Activated T-helper 17 cell treated with anti-CD3 and anti-CD28 coated beads, Interleukin-2, amount 50 U/mL, for 72 hours (primary cell): ENCODE measurements at regions not wholly inside any gene's neighbourhood (a gene's known extent, or its start where the extent isn't known, plus 50 kb on each side); places are given as distances from the start of the nearest gene placed in this dataset.

Experiments
- ATAC-seq: fragments of 150-1000 bp; cut with Tn5 transposase; replicated peaks from 2 replicates; pipeline ENCODE4 v1.10.0; 2021; ENCODE audit warnings: mild to moderate bottlenecking, moderate library complexity
- H3K27ac Mint-ChIP-seq: one replicate; pipeline ENCODE4 v1.8.0; 2022; ENCODE audit warnings: mixed read lengths
- H3K27me3 Mint-ChIP-seq: one replicate; pipeline ENCODE4 v1.8.0; 2022; ENCODE audit warnings: mixed read lengths
- H3K36me3 Mint-ChIP-seq: one replicate; pipeline ENCODE4 v1.8.0; 2022; ENCODE audit warnings: low read depth, mild to moderate bottlenecking, mixed read lengths
- H3K4me1 Mint-ChIP-seq: one replicate; pipeline ENCODE4 v1.8.0; 2022; ENCODE audit warnings: mixed read lengths
- H3K4me3 Mint-ChIP-seq: one replicate; pipeline ENCODE4 v1.8.0; 2022; ENCODE audit warnings: mild to moderate bottlenecking, mixed read lengths
- H3K9me3 Mint-ChIP-seq: one replicate; pipeline ENCODE4 v1.8.0; 2022; ENCODE audit warnings: mixed read lengths

DNA sequence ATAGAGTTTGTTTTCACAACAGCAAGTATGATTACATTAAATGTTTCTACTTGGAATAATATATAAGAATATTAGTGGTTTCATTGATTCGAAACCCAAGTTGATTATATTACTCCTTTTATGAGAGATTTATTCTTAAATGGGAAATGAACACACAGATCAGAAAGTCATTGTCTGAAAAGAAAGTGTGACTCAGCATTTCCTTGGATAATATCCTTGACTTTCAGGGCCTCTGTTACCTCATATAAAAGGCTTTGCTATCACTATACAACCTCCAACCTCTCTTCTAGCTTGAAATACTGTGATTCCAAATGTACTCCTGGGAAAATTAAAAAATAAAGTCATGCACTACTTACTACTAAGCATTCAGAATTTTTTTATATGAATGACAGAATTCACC, 295.3 kb upstream of the LYPLAL1 start:
- Mint-ChIP-seq H3K4me3 (no peak overlapping the region), H3K36me3 (no peaks in the 10 kb centered on the region), H3K4me1 (no peaks in the 10 kb centered on the region), H3K27ac (no peak overlapping the region), H3K27me3 (no peaks in the 10 kb centered on the region), H3K9me3 (no peaks in the 10 kb centered on the region)
- ATAC-seq: no peak

DNA sequence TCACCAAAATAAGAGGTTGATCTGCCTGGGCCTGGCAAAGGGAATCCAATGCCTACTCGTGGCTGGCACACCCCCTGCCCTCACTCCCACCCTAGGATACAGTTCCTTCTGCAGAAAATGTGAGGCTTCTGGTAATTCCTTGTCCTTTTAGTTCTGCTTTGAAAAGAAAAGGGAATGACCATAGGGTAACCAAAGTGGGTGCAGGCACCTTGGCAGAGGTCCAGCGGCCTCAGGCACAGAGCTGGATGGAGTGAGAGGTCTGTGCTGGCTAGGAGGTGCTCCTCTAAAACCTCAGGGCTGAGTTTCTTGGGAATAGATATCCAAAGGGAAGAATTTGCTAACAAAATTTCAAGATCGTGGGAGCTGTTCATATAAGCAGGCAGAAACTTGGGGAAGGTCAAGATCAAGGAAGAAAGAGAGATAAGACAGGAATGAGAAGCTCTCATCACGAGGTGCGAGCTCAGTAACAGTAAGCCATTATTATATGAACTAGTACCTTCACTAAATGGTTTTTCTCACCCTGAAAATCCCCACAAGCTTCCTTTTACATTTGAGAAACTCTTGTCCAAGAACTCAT, 293.1 kb upstream of the LYPLAL1 start:
- Mint-ChIP-seq H3K9me3 (no peaks in the 10 kb centered on the region), H3K4me1 (no peaks in the 10 kb centered on the region), H3K27ac (no peak overlapping the region), H3K36me3 (no peaks in the 10 kb centered on the region), H3K4me3 (no peak overlapping the region), H3K27me3 (no peaks in the 10 kb centered on the region)
- ATAC-seq: no peak

DNA sequence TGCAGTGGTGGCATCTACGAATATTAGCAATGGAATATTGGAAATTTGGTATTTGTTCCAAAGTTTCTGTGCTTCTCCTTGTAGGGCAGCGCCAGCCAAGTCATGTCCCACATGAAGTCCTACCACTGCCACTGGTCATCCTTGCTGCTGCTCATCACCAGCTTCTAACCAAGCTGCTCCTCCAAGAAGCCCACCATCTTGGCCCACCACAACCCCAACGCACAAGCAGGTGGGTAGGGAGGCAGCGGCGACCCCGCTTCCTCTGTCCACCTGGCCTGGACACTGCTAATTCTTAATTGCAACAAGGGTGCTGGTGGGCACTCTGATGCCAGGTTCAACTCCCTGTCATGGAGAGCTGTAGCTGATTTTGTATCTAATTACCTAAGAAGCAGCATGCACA, 291.2 kb upstream of the LYPLAL1 start:
- H3K9me3 Mint-ChIP-seq: no peaks in the 10 kb centered on the region
- H3K27me3 Mint-ChIP-seq: no peaks in the 10 kb centered on the region
- no peaks in the 10 kb centered on the region for H3K36me3 Mint-ChIP-seq
- no peak for ATAC-seq
- H3K4me1 Mint-ChIP-seq: no peaks in the 10 kb centered on the region
- no peak overlapping the region for H3K27ac Mint-ChIP-seq
- H3K4me3 Mint-ChIP-seq: no peak overlapping the region

DNA sequence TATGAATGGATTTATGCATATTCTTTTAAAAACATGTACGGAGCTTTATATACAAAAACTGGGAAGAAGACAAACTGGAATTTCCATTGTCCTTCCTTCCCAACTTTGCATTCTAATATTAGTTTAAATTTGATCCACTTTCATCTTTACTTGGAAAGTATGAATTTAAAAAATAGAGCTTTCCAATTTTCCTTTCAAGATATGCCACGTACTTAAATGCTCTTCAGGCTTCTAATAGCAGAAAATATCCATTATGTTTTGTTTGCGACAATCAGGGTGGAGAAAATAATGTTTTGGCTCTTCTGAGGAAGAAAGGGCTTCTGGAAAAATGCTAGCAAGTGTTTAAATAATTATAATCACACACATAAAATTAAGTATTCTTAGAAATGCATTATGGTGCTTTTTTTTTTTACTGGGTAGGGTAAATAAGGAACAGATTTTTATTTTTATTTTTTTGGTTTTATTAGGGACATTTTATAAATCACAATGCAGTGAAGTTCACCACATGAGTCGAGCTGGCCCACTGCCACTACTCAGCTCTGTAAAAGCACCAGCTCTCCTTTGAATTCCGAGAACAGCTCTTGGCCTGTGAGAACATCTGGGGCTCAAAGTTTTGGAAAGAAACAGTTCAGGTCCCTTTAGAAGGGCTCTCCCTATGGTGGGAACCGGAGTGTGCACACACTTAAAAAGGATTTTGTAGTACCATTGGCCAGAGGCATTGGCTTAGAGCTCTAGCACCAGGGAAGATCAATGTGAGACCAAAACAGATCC, 287.4 kb upstream of the LYPLAL1 start:
- H3K27me3 Mint-ChIP-seq: no peaks in the 10 kb centered on the region
- no peaks in the 10 kb centered on the region for H3K9me3 Mint-ChIP-seq
- H3K36me3 Mint-ChIP-seq: no peaks in the 10 kb centered on the region
- no peak for ATAC-seq
- H3K4me3 Mint-ChIP-seq: no peak overlapping the region
- H3K27ac Mint-ChIP-seq: no peak overlapping the region
- no peaks in the 10 kb centered on the region for H3K4me1 Mint-ChIP-seq

DNA sequence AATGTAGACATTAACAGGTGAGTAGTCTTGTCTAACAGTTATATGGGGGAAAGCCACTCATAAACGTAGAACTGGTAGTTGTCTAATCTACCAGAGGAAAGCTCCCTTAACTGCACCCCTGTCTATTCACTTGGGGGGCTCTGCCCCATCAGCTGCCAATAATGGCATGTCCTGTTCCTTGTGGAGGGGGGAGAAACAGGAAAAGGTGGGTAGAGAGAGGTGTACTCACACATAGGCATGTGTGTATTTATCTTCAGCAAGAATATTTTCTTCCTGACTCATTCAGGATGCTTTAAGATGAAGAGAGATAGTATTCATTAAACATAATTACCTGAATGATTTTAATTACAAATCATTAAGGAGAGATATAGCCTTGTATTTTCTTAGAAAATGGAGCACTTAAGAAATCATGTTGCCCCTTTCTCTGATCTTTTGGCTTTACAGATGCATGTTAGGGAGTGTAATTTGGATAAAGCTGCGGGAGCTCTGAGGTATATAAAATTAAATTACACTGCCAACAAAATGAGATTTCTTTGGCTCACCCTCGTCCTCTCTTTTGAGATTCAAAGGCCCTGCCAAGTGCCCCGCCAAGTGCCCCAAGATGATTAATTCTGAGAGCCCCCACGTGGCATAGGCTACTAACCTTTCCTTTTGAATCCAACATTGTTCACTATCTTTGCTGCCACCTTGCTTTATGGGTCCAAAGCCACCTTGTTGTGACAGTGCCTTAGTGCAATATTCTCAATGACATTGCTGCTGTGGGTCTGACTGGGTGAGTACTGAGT, 286.3 kb upstream of the LYPLAL1 start:
- H3K36me3 Mint-ChIP-seq: no peaks in the 10 kb centered on the region
- H3K4me3 Mint-ChIP-seq: no peak overlapping the region
- H3K9me3 Mint-ChIP-seq: no peaks in the 10 kb centered on the region
- H3K27me3 Mint-ChIP-seq: no peaks in the 10 kb centered on the region
- ATAC-seq: no peak
- H3K27ac Mint-ChIP-seq: no peak overlapping the region
- no peaks in the 10 kb centered on the region for H3K4me1 Mint-ChIP-seq

DNA sequence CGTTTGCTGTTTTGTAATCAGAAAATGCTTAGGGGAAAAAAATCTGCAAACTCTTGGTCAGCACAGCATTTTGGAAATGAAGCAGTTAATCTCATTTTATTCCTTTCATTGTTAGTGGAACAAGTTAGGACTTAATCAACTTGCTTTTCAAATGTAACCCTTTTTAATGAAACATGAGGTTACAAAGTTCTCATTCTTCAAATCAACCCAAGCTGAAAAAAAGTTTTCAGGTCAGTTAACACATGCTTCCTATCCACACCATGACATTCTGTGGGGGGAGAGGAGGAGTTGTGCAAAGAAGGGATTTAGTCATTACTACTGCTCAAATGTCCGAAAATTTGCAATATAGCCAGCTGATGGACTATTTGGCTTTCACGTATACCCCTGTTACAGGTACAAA, 283.2 kb upstream of the LYPLAL1 start:
- Mint-ChIP-seq H3K27me3 (no peaks in the 10 kb centered on the region), H3K36me3 (no peaks in the 10 kb centered on the region), H3K9me3 (peaks cover 2% of the 10 kb centered on the region), H3K27ac (no peak overlapping the region), H3K4me3 (no peak overlapping the region), H3K4me1 (no peaks in the 10 kb centered on the region)
- no peak for ATAC-seq

DNA sequence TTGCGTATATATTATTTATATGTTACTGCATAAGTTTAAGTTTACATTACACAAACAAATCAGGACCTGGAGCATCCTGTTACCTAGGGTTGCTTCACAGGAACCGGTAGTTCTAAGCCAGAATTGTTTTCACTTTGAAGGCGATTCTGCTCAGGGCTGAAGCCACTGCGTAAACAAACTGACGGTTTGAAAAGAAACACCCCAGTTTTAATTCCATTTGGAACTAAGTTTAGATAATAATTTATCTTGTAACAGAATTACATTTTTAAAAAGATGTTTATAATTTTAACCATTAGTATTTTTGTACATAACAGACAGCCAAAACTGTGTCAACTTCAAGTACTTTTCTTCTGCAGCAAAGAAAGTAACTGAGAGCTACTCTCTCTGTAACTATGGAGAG, 282.1 kb upstream of the LYPLAL1 start:
- H3K27ac Mint-ChIP-seq: no peak overlapping the region

DNA sequence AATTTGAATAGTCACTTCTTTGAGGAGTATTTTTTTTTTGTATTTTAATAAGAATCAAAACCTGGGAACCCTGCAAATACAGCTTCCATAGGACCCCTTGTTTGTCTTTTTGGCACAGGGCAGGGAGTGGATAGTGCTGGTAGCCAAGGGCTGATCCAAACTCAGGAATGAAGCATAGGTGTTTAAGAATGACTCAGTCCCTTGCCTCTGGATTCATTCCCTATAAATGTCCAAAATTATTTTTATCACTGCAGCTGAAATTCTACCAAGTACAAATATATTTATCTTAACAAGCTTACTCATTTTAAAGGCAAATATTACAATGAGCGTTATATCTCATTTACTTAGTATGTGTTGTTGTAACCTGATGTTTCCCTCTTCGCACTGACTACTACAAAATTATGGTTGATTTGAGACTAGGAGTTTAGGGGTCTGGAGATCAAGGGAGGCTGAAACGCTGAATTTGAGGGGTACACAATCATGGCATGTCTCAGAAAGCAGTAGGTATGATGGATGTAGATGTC, 278.6 kb upstream of the LYPLAL1 start:
- H3K36me3 Mint-ChIP-seq: no peaks in the 10 kb centered on the region
- H3K4me3 Mint-ChIP-seq: no peak overlapping the region
- H3K9me3 Mint-ChIP-seq: peaks cover 9% of the 10 kb centered on the region
- no peaks in the 10 kb centered on the region for H3K4me1 Mint-ChIP-seq
- no peak overlapping the region for H3K27ac Mint-ChIP-seq
- no peaks in the 10 kb centered on the region for H3K27me3 Mint-ChIP-seq
- ATAC-seq: no peak

More for the DNA sequence above, 282.1 kb upstream of the LYPLAL1 start:
- no peak for ATAC-seq
- Mint-ChIP-seq H3K4me1 (no peaks in the 10 kb centered on the region), H3K36me3 (no peaks in the 10 kb centered on the region), H3K27me3 (no peaks in the 10 kb centered on the region), H3K9me3 (peaks cover 9% of the 10 kb centered on the region), H3K4me3 (no peak overlapping the region)

DNA sequence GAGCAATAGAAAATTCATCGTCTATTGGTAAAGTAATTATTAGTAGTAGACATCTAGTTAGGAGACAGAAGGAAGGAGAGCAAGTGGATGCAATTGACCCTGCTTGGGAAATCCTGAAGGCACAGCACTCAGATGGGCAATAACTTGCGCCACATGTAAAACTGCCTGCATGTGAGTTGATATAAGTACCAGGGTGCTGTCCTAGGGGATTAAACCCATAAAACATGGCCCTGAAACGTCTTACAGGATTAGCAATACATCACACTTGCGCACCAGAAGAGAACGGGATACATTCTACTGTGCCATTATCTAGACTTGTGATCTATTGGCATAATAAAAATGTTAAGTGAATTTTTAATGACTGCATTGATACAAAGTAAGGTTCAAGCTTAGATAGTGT, 277.5 kb upstream of the LYPLAL1 start:
- ATAC-seq: no peak
- no peak overlapping the region for H3K27ac Mint-ChIP-seq
- no peaks in the 10 kb centered on the region for H3K27me3 Mint-ChIP-seq
- peaks cover 9% of the 10 kb centered on the region for H3K9me3 Mint-ChIP-seq
- no peak overlapping the region for H3K4me3 Mint-ChIP-seq
- H3K4me1 Mint-ChIP-seq: no peaks in the 10 kb centered on the region
- H3K36me3 Mint-ChIP-seq: no peaks in the 10 kb centered on the region

DNA sequence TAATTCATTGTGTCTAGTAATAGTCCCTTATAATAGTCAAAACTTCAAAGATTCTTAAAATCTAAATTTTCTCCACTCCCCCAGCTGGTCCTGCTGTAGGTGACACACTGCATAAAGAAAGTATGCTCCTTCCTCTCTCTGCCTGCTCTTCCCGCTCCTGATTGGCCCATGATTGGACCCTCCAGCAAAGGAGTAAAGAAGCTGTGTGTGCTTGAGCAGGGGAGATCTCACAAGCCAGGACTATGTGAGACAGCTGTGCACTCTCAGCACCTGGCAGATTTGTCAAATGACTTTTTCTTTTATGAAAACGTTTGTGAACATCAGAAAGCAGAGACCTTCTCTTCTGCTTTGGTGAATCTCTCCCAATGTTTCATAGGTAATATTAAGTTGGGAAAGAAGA, 274.8 kb upstream of the LYPLAL1 start:
- H3K4me3 Mint-ChIP-seq: no peak overlapping the region
- H3K4me1 Mint-ChIP-seq: no peaks in the 10 kb centered on the region
- H3K36me3 Mint-ChIP-seq: no peaks in the 10 kb centered on the region
- H3K27ac Mint-ChIP-seq: no peak overlapping the region
- no peaks in the 10 kb centered on the region for H3K27me3 Mint-ChIP-seq
- peaks cover 13% of the 10 kb centered on the region for H3K9me3 Mint-ChIP-seq
- no peak for ATAC-seq

DNA sequence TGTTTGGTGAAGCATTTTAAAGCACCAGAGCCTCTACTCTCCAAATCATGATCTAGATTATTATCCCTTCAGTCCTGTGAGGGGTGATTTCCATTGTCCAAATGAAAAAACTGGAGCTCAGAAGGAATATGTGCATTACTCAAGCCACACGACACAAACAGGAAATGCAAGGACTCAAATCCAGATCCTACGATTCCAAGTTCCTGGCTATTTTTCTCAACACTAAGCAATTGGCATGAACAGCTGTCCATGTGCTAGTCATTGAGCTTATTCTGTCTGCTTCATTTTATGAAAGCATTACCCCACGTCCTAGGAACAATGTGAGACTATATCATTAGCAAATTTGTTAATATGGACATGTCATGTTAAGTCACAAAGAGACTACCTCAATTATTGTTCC, 273.1 kb upstream of the LYPLAL1 start:
- no peaks in the 10 kb centered on the region for H3K27me3 Mint-ChIP-seq
- H3K27ac Mint-ChIP-seq: no peak overlapping the region
- ATAC-seq: no peak
- no peak overlapping the region for H3K4me3 Mint-ChIP-seq
- peaks cover 9% of the 10 kb centered on the region for H3K9me3 Mint-ChIP-seq
- H3K4me1 Mint-ChIP-seq: no peaks in the 10 kb centered on the region
- H3K36me3 Mint-ChIP-seq: no peaks in the 10 kb centered on the region

DNA sequence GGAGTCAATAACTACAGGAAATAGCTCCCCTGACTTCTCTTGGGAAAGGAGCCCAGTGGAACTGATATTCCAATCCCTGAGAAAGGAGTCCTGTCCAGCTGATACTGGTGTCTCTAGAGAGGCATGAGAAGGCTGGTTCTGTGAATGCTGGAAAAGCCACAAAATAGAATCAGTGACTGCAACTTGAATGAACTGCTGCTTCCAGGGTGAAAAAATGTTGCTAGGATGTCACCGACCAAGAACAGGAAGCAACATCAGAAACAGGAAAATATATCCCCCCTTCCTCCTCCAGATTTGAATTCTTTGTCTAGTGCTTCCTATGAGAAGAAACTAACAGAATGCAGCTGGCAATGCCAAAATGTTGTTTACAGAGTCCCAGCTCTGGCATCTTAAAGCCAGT, 269.3 kb upstream of the LYPLAL1 start:
- no peak overlapping the region for H3K4me3 Mint-ChIP-seq
- no peak for ATAC-seq
- no peaks in the 10 kb centered on the region for H3K27me3 Mint-ChIP-seq
- no peaks in the 10 kb centered on the region for H3K36me3 Mint-ChIP-seq
- no peaks in the 10 kb centered on the region for H3K4me1 Mint-ChIP-seq
- no peak overlapping the region for H3K27ac Mint-ChIP-seq
- peaks cover 5% of the 10 kb centered on the region for H3K9me3 Mint-ChIP-seq

DNA sequence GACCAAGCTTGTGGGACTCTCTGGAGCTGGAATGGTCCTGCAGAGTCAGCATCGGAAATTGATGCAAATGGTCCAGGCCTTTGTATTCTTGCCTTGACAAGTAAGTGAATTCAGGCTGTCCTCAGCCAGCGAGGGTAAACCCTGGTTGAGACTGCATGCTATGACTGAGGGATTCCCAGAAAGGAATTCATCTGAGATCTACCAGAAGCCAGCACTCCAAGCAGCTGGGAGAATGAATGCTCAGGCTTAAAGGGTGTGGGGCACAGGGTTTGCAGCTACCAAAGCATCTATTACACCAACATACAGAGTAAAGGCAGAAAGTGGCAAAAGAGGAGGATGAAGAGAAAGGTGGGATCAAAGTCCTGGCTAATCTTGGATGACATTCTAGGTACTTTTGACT, 257.0 kb upstream of the LYPLAL1 start:
- Mint-ChIP-seq H3K9me3 (peaks cover under 1% of the 10 kb centered on the region), H3K27ac (no peak overlapping the region), H3K4me3 (no peak overlapping the region), H3K4me1 (no peaks in the 10 kb centered on the region), H3K36me3 (no peaks in the 10 kb centered on the region), H3K27me3 (no peaks in the 10 kb centered on the region)
- ATAC-seq: no peak

DNA sequence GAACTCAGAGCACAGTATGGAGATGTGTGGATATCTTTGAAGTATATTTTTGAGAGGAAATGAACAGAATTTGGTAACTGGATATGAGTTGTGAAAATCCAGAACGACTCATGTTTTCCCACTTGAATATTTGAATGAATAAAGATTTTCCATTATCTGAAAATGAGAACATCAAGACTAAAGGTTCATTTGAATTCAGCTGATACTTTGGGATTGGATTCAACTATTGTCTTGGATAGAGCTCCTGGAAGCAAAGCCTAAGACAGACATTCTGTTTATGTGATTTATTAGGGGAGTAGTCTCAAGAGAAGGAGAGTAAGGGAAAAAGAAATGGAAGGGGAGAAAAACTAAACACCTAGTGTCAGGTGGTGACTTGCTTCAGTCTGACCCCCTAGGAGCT, 256.0 kb upstream of the LYPLAL1 start:
- ATAC-seq: no peak
- no peak overlapping the region for H3K27ac Mint-ChIP-seq
- H3K27me3 Mint-ChIP-seq: no peaks in the 10 kb centered on the region
- H3K9me3 Mint-ChIP-seq: no peaks in the 10 kb centered on the region
- H3K4me3 Mint-ChIP-seq: no peak overlapping the region
- no peaks in the 10 kb centered on the region for H3K36me3 Mint-ChIP-seq
- H3K4me1 Mint-ChIP-seq: no peaks in the 10 kb centered on the region

DNA sequence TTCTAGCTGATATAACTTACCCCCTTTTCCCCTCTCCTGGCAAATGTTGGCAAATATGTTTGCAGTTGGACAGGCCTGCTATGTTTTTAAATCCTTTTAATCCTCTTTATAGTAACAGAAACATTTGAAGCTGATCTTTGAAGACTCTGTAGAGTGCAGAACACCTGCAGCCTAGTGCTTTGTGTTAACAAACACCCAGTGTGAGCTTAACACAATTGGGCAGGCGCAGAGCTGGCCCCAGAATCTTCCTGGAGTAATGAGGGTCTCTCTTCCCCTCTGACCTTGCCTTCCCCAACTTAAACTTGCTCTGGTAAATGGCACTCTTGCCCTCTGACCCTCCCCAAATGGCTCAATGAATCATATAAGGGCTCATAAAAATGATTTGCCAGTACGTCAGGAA, 247.9 kb upstream of the LYPLAL1 start:
- Mint-ChIP-seq H3K9me3 (no peaks in the 10 kb centered on the region), H3K4me3 (no peak overlapping the region), H3K36me3 (no peaks in the 10 kb centered on the region), H3K27ac (no peak overlapping the region), H3K27me3 (no peaks in the 10 kb centered on the region), H3K4me1 (no peaks in the 10 kb centered on the region)
- no peak for ATAC-seq
